Gastrocnemius medialis (tissue), 4 donors: ENCODE measurements at regions not wholly inside any gene's neighbourhood (a gene's known extent, or its start where the extent isn't known, plus 50 kb on each side); places are given as distances from the start of the nearest gene placed in this dataset.

Experiments
- CTCF ChIP-seq, 5 experiments: fragments of 450-650 bp in 3 of 5; fragments of 200-600 bp in 2 of 5; sonication (generic) in 2 of 5; IDR thresholded peaks in 4 of 5; conservative IDR thresholded peaks in 1 of 5; 1 replicate in 4 of 5; 2 replicates in 1 of 5; pipeline ENCODE4 v1.5.1; 2016 to 2019; ENCODE audit warnings: antibody characterized with exemption in 5 of 5, mild to moderate bottlenecking in 3 of 5, moderate library complexity in 3 of 5
- POLR2A ChIP-seq, 2 donors: fragments of 450-650 bp; IDR thresholded peaks; one replicate each; pipeline ENCODE4 v1.6.1; 2017; ENCODE audit warnings: antibody characterized with exemption in 2 of 2, mild to moderate bottlenecking in 2 of 2, moderate library complexity in 2 of 2

DNA sequence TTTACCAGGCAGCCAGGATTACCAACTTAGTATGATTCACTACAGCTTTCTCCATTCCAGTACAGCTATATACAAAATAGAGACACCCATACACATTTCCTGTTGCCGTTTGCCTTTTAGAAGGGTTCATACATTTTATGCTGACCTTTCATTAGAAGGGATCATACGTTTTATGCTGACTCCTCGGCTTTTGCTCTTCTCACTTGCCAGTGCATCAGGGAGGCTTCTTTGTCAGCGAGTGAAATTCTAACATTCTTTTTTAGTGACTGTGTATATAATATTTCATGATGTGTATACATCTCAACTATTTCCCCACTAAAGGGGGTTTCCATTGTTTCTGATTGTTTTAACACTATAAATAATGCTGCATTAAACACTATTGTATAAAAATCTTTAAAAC, 552.6 kb downstream of the TRIML1 start:
- TF ChIP-seq POLR2A (IDR thresholded peaks at IDR 0.05) = no peak
- no peak for TF ChIP-seq CTCF (IDR thresholded peaks at IDR 0.05 in 4 of 5, conservative IDR thresholded peaks at IDR 0.05 in 1 of 5)
